H9 (cell line): ENCODE measurements at regions not wholly inside any gene's neighbourhood (a gene's known extent, or its start where the extent isn't known, plus 50 kb on each side); places are given as distances from the start of the nearest gene placed in this dataset.

Experiments
- DNase-seq: peaks from one replicate; pipeline ENCODE4 v3.0.0-alpha.2; 2017
- H2AFZ ChIP-seq: one replicate; pipeline ENCODE4 v1.6.1; 2013; ENCODE audit warnings: mild to moderate bottlenecking, low read length, control low read depth, moderate library complexity
- H2AK5ac ChIP-seq: 2 replicates; pipeline ENCODE4 v1.6.1; 2013; ENCODE audit warnings: low read length, control low read depth, mixed read lengths; ENCODE audit not compliant: insufficient read length
- H2BK120ac ChIP-seq: one replicate; pipeline ENCODE4 v1.6.1; 2013; ENCODE audit warnings: low read depth, mild to moderate bottlenecking, low read length, control low read depth, inconsistent platforms; ENCODE audit not compliant: poor library complexity, severe bottlenecking
- H2BK12ac ChIP-seq: 2 replicates; pipeline ENCODE4 v1.6.1; 2013; ENCODE audit warnings: low read length, control low read depth, mixed read lengths, low read depth; ENCODE audit not compliant: insufficient read length
- H2BK15ac ChIP-seq: 2 replicates; pipeline ENCODE4 v1.6.1; 2013; ENCODE audit warnings: low read depth, low read length, control low read depth
- H2BK20ac ChIP-seq: one replicate; pipeline ENCODE4 v1.6.1; 2013; ENCODE audit warnings: low read depth, mild to moderate bottlenecking, low read length, control low read depth, inconsistent platforms; ENCODE audit not compliant: poor library complexity, severe bottlenecking
- H2BK5ac ChIP-seq: 2 replicates; pipeline ENCODE4 v1.6.1; 2013; ENCODE audit warnings: low read length, control low read depth, mixed read lengths; ENCODE audit not compliant: insufficient read length
- H3K14ac ChIP-seq: 2 replicates; pipeline ENCODE4 v1.6.1; 2013; ENCODE audit warnings: low read length, control low read depth; ENCODE audit not compliant: insufficient read depth
- H3K18ac ChIP-seq: 2 replicates; pipeline ENCODE4 v1.6.1; 2013; ENCODE audit warnings: low read depth, mild to moderate bottlenecking, mixed read lengths, low read length, control low read depth; ENCODE audit not compliant: insufficient read length
- H3K23ac ChIP-seq: 2 replicates; pipeline ENCODE4 v1.6.1; 2013; ENCODE audit warnings: low read length, control low read depth, mixed read lengths, low read depth; ENCODE audit not compliant: insufficient read length
- H3K23me2 ChIP-seq: 2 replicates; pipeline ENCODE4 v1.6.1; 2013; ENCODE audit warnings: low read depth, mild to moderate bottlenecking, mixed read lengths, low read length, control low read depth; ENCODE audit not compliant: insufficient read length, poor library complexity, severe bottlenecking
- H3K27ac ChIP-seq: 2 replicates; pipeline ENCODE4 v1.5.1; 2013; ENCODE audit warnings: low read length, control low read depth, mixed read lengths, low read depth; ENCODE audit not compliant: insufficient read length
- H3K27me3 ChIP-seq: 2 replicates; pipeline ENCODE4 v1.6.1; 2013; ENCODE audit warnings: low read length, control low read depth, inconsistent platforms; ENCODE audit not compliant: insufficient read depth
- H3K4ac ChIP-seq: 2 replicates; pipeline ENCODE4 v1.6.1; 2013; ENCODE audit warnings: low read depth, mild to moderate bottlenecking, control low read depth, inconsistent platforms, low read length, moderate library complexity
- H3K4me1 ChIP-seq: 2 replicates; pipeline ENCODE4 v1.6.1; 2013; ENCODE audit warnings: low read length, control low read depth, inconsistent platforms; ENCODE audit not compliant: insufficient read depth
- H3K4me2 ChIP-seq: 2 replicates; pipeline ENCODE4 v1.6.1; 2013; ENCODE audit warnings: low read length, control low read depth, mixed read lengths; ENCODE audit not compliant: insufficient read length, insufficient read depth
- H3K56ac ChIP-seq: 2 replicates; pipeline ENCODE4 v1.6.1; 2013; ENCODE audit warnings: low read depth, mild to moderate bottlenecking, mixed read lengths, low read length, control low read depth; ENCODE audit not compliant: insufficient read length
- H3K79me1 ChIP-seq: 2 replicates; pipeline ENCODE4 v1.6.1; 2013; ENCODE audit warnings: low read depth, mild to moderate bottlenecking, moderate library complexity, low read length, control low read depth, inconsistent platforms; ENCODE audit not compliant: insufficient read depth, poor library complexity, severe bottlenecking
- H3K79me2 ChIP-seq: 2 replicates; pipeline ENCODE4 v1.6.1; 2013; ENCODE audit warnings: low read length, control low read depth, inconsistent platforms; ENCODE audit not compliant: insufficient read depth
- H3K9ac ChIP-seq: 2 replicates; pipeline ENCODE4 v1.6.1; 2013; ENCODE audit warnings: low read length, control low read depth, mixed read lengths; ENCODE audit not compliant: insufficient read length; ENCODE audit errors: extremely low read depth
- H3K9me3 ChIP-seq: one replicate; pipeline ENCODE4 v1.6.1; 2013; ENCODE audit warnings: low read depth, low read length, inconsistent platforms; ENCODE audit not compliant: control insufficient read depth
- H3T11ph ChIP-seq: one replicate; pipeline ENCODE4 v1.6.1; 2013; ENCODE audit warnings: mild to moderate bottlenecking, low read length, control low read depth, inconsistent platforms
- H4K20me1 ChIP-seq: one replicate; pipeline ENCODE4 v1.6.1; 2013; ENCODE audit not compliant: control insufficient read depth, insufficient read length, insufficient read depth
- H4K5ac ChIP-seq: 2 replicates; pipeline ENCODE4 v1.6.1; 2013; ENCODE audit warnings: low read depth, mild to moderate bottlenecking, mixed read lengths, low read length, control low read depth; ENCODE audit not compliant: insufficient read length
- H4K8ac ChIP-seq: replicated peaks from 2 replicates; pipeline ENCODE4 v1.6.1; 2013; ENCODE audit warnings: low read length, control low read depth, mixed read lengths, low read depth; ENCODE audit not compliant: insufficient read length
- H4K91ac ChIP-seq: 2 replicates; pipeline ENCODE4 v1.6.1; 2013; ENCODE audit warnings: low read depth, mild to moderate bottlenecking, moderate library complexity, mixed read lengths, low read length, control low read depth; ENCODE audit not compliant: insufficient read length
- H3K27ac Mint-ChIP-seq, 3 experiments: 2 replicates in 2 of 3; 3 replicates in 1 of 3; pipeline ENCODE4 v1.8.0; 2020 to 2021; ENCODE audit warnings: mixed read lengths in 3 of 3, mild to moderate bottlenecking in 1 of 3, moderate library complexity in 1 of 3
- H3K27me3 Mint-ChIP-seq: 2 replicates; pipeline ENCODE4 v1.8.0; 2021; ENCODE audit warnings: low read depth, mild to moderate bottlenecking, moderate library complexity, mixed read lengths
- H3K36me3 Mint-ChIP-seq, 3 experiments: 2 replicates in 2 of 3; 3 replicates in 1 of 3; pipeline ENCODE4 v1.8.0; 2020 to 2021; ENCODE audit warnings: low read depth in 3 of 3, mixed read lengths in 3 of 3; ENCODE audit not compliant: insufficient read depth in 1 of 3
- H3K4me1 Mint-ChIP-seq, 2 experiments: 2 replicates each; pipeline ENCODE4 v1.8.0; 2020; ENCODE audit warnings: mixed read lengths in 2 of 2
- H3K4me3 Mint-ChIP-seq, 2 experiments: 2 replicates in 1 of 2; 3 replicates in 1 of 2; pipeline ENCODE4 v1.8.0; 2020 to 2021; ENCODE audit warnings: mild to moderate bottlenecking in 2 of 2, mixed read lengths in 2 of 2, moderate library complexity in 1 of 2
- H3K9me3 Mint-ChIP-seq, 2 experiments: 2 replicates in 1 of 2; 3 replicates in 1 of 2; pipeline ENCODE4 v1.8.0; 2020; ENCODE audit warnings: mild to moderate bottlenecking in 2 of 2, mixed read lengths in 2 of 2, moderate library complexity in 1 of 2
- WGBS: extraction: QIAGEN DNeasy Blood & Tissue Kit; methylation state at CpG from one replicate; pipeline ENCODE4 v1.1.7; 2013; ENCODE audit warnings: missing lambda C conversion rate, low lambda C conversion rate, mixed read lengths; ENCODE audit not compliant: insufficient read length; ENCODE audit errors: extremely low coverage; 5-methylcytosine and 5-hydroxymethylcytosine counted together
- TF ChIP-seq, protein P1 (sequence below): fragments of 200-600 bp; sonication (generic); conservative IDR thresholded peaks from 3 replicates; pipeline ENCODE4 v1.8.0; 2021; ENCODE audit warnings: antibody characterized with exemption, mild to moderate bottlenecking

DNA sequence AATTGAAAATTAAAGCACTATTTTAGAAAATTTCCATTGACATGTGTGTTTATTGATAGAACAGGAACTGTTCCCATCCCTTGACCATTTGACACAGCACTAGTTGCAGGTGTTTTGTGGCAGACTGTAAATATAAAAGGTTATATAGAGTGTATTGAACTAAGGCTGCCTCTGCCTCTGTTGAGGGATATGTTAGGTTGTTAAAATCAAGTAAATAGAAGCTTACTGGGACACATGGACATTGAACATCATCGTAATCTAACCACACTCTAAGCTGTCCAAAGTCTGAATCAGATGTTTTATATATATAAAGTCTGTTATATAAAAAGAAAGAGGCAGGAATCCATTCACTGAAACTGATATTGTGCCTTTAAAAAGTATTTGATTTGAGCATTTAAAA is 308.1 kb upstream of the PKN2 start:
- Mint-ChIP-seq H3K9me3 (no peaks in the 10 kb centered on the region), H3K4me3 (no peak overlapping the region), H3K27ac (no peak overlapping the region), H3K4me1 (peaks cover 3 to 5% of the 10 kb centered on the region in 2 experiments; a peak in 1 of 4 replicates), H3K36me3 (no peaks in the 10 kb centered on the region), H3K27me3 (no peaks in the 10 kb centered on the region)
- WGBS, result no CpG with 5 or more reads among the region's 1 CpG
- Histone ChIP-seq H3K23me2 (no peaks in the 10 kb centered on the region), H2BK12ac (no peak overlapping the region), H3K27me3 (no peaks in the 10 kb centered on the region), H3K4me1 (no peaks in the 10 kb centered on the region; the same call in 1 of the 2 replicates), H3K9ac (no peak overlapping the region), H3T11ph (no peak overlapping the region), H2AK5ac (no peak overlapping the region), H3K27ac (no peak overlapping the region), H2BK20ac (no peak overlapping the region), H3K9me3 (no peaks in the 10 kb centered on the region), H3K23ac (no peak overlapping the region), H2BK120ac (no peak overlapping the region), H3K14ac (no peak overlapping the region), H3K4me2 (no peak overlapping the region), H2BK15ac (no peak overlapping the region), H3K4ac (no peak overlapping the region), H3K56ac (no peak overlapping the region), H3K18ac (no peak overlapping the region), H4K8ac (no peak overlapping the region), H4K91ac (no peak overlapping the region), H3K79me2 (no peaks in the 10 kb centered on the region), H4K5ac (no peak overlapping the region), H4K20me1 (no peaks in the 10 kb centered on the region), H2AFZ (no peak overlapping the region), H3K79me1 (no peaks in the 10 kb centered on the region), H2BK5ac (no peak overlapping the region)
- TF ChIP-seq, protein P1, sequence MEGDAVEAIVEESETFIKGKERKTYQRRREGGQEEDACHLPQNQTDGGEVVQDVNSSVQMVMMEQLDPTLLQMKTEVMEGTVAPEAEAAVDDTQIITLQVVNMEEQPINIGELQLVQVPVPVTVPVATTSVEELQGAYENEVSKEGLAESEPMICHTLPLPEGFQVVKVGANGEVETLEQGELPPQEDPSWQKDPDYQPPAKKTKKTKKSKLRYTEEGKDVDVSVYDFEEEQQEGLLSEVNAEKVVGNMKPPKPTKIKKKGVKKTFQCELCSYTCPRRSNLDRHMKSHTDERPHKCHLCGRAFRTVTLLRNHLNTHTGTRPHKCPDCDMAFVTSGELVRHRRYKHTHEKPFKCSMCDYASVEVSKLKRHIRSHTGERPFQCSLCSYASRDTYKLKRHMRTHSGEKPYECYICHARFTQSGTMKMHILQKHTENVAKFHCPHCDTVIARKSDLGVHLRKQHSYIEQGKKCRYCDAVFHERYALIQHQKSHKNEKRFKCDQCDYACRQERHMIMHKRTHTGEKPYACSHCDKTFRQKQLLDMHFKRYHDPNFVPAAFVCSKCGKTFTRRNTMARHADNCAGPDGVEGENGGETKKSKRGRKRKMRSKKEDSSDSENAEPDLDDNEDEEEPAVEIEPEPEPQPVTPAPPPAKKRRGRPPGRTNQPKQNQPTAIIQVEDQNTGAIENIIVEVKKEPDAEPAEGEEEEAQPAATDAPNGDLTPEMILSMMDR, result no peak
- DNase-seq, result no peak
